Thyroid gland (tissue), 4 donors: ENCODE measurements at regions not wholly inside any gene's neighbourhood (a gene's known extent, or its start where the extent isn't known, plus 50 kb on each side); places are given as distances from the start of the nearest gene placed in this dataset.

ENCODE experiments used
- POLR2A ChIP-seq, 2 donors: fragments of 450-650 bp; IDR thresholded peaks; one replicate each; pipeline ENCODE4 v1.6.1; 2017; ENCODE audit warnings: antibody characterized with exemption in 2 of 2, mild to moderate bottlenecking in 2 of 2, moderate library complexity in 1 of 2
- TF ChIP-seq, protein P1 (sequence below), 6 experiments: fragments of 200-600 bp in 3 of 6; fragments of 450-650 bp in 3 of 6; sonication (generic) in 3 of 6; IDR thresholded peaks; one replicate each; pipeline ENCODE4 v1.5.1; 2016 to 2019; ENCODE audit warnings: antibody characterized with exemption in 6 of 6, mild to moderate bottlenecking in 2 of 6, inconsistent platforms in 1 of 6, moderate library complexity in 1 of 6

DNA sequence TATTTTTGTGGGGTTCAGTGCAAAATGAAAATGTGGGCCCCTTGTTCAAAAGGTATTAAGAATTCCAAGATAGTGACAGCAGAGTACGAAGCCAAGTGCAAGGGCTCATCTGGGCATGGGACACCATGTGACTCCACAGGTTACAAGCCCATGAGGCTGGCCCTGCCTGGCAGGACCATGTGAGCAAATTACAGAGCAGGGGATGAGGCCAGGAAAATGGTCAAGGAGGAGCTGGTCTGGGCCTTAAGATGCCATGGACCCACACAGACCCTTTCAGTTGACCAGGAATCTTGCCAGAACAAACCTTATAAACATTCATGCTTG is 86.9 kb downstream of the SNX5 start:
- TF ChIP-seq, protein P1, sequence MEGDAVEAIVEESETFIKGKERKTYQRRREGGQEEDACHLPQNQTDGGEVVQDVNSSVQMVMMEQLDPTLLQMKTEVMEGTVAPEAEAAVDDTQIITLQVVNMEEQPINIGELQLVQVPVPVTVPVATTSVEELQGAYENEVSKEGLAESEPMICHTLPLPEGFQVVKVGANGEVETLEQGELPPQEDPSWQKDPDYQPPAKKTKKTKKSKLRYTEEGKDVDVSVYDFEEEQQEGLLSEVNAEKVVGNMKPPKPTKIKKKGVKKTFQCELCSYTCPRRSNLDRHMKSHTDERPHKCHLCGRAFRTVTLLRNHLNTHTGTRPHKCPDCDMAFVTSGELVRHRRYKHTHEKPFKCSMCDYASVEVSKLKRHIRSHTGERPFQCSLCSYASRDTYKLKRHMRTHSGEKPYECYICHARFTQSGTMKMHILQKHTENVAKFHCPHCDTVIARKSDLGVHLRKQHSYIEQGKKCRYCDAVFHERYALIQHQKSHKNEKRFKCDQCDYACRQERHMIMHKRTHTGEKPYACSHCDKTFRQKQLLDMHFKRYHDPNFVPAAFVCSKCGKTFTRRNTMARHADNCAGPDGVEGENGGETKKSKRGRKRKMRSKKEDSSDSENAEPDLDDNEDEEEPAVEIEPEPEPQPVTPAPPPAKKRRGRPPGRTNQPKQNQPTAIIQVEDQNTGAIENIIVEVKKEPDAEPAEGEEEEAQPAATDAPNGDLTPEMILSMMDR (IDR thresholded peaks at IDR 0.05), result no peak
- TF ChIP-seq POLR2A (IDR thresholded peaks at IDR 0.05), result no peak
